ENCODE measurements at regions not wholly inside any gene's neighbourhood (a gene's known extent, or its start where the extent isn't known, plus 50 kb on each side); places are given as distances from the start of the nearest gene placed in this dataset.

DNA sequence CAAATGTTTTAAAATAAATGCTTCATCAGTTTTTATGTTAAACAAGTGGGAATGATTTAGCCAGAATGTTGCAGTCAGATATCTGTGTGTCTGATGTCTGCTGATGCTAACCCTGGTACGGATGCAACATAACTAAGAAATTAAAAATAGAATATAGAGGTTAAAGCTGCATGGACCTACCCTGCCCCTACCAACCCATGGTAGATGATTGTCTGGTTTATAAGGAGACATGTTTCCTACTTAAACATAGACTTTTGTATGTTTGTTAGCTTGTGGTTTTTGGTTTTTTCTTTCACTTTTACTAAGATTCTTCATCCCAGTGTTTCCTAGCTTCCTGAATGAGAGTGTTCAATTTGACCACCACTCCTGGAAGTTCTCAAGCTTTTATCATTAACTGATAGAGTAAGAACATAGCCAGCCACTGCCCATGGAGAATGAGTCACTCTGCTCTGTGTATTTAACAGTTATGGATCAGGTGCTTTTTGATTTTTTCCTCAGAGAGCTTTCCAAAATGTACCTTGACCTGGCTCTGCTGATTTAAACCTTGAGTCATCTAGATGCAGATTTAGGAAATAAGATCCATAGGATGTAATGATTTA is 70.7 kb upstream of the VEPH1 start:
- no peak for ATAC-seq
- Mint-ChIP-seq H3K27ac (no peak overlapping the region), H3K4me3 (no peak overlapping the region), H3K36me3 (no peaks in the 10 kb centered on the region), H3K9me3 (ENCODE audit: low read depth) (no peaks in the 10 kb centered on the region), H3K27me3 (peaks cover 13% of the 10 kb centered on the region), H3K4me1 (peaks cover 2% of the 10 kb centered on the region)
- CTCF ChIA-PET: interaction anchor here (2.6 kb wide), 1 partner anchor 42 kb away, joined by 75 read pairs; no protein-coding TSS in a partner anchor
- DNase-seq: no peak

DNA sequence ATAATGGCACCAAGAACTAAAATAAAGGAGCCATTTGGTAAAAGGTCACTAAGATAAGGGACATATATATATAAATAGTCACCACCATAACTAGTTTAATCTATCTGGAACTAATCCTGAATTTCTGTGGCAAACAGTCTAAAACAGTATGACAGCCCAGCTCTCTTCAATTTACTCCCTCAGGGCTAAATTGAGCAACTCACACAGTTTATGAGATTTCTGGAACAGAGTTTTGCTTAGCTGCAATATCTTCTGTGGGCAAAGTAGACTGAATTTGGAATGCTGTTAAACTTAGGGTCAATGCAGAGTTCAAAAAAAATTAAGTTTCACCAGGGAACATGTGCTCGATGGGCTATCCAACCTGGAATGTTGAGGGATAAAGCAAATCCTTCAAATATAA is 70.1 kb upstream of the VEPH1 start:
- Mint-ChIP-seq H3K4me1 (peaks cover 2% of the 10 kb centered on the region), H3K9me3 (ENCODE audit: low read depth) (no peaks in the 10 kb centered on the region), H3K27me3 (peaks cover 13% of the 10 kb centered on the region), H3K27ac (no peak overlapping the region), H3K36me3 (no peaks in the 10 kb centered on the region), H3K4me3 (no peak overlapping the region)
- DNase-seq: no peak
- ATAC-seq: no peak
- CTCF ChIA-PET: interaction anchor here (1.0 to 2.6 kb wide), 6 partner anchors 9 to 41 kb away, joined by 3 to 75 read pairs (median 5); no protein-coding TSS in a partner anchor

DNA sequence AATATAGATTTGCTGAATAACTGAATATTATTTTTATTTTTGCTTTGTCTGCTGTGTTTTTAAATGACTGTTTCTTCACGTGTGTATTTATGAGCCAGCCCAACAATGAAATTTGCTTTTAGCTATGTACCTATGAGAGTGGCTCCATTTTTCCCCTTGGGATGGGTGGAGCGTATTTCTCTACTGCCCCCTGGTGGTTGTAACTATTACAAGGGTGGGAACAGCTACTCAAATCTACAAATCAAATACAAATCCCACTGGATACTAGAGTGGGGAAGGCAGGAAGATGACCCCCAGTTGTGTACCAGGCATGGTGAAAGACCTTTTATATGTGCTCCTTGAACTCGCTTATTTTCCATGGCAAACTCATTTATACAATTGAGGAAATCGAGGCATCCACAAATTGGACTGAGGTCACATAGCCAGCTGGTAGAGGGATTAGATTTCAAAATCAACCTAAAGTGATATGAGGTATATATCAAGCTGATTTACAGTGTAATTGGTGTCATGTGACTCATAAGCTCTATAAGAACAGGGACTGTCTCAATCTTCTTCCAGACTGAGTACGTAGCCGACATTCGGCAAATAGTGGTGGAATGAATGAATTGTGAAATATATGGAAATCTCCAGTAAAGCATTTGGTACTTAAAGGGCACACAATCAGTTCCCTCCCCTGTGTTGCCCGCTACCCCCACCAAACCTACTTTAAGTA is 69.5 kb upstream of the VEPH1 start:
- no peak overlapping the region for H3K27ac Mint-ChIP-seq
- CTCF ChIA-PET: interaction anchor here (0.9 to 2.6 kb wide), 9 partner anchors 10 to 87 kb away, joined by 3 to 75 read pairs (median 4); no protein-coding TSS in a partner anchor
- DNase-seq: peak; percentile 47
- no peaks in the 10 kb centered on the region for H3K9me3 Mint-ChIP-seq (ENCODE audit: low read depth)
- H3K36me3 Mint-ChIP-seq: no peaks in the 10 kb centered on the region
- H3K4me3 Mint-ChIP-seq: no peak overlapping the region
- peaks cover 10% of the 10 kb centered on the region for H3K27me3 Mint-ChIP-seq
- peak; percentile 53 for ATAC-seq
- H3K4me1 Mint-ChIP-seq: peaks cover 2% of the 10 kb centered on the region

DNA sequence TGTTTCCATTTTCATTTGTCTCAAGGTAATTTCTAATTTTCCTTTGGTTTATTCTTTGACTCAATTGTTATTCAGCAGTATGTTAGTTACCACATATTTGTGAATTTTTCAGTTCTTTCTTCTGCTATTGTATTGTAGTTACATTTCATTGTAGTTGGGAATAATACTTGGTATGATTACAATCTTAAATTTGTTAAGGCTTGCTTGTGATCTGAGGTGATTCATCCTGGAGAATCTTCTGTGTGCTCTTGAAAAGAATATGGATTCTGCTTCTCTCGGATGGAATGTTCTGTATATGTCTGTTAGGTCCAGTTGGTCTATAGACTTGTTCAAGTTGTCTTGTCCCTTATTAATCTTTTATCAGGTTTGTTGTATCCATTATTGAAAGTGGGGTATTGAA is 63.4 kb upstream of the VEPH1 start:
- Mint-ChIP-seq H3K4me3 (no peak overlapping the region), H3K9me3 (ENCODE audit: low read depth) (no peaks in the 10 kb centered on the region), H3K27ac (no peak overlapping the region), H3K27me3 (peaks cover 13% of the 10 kb centered on the region), H3K4me1 (no peaks in the 10 kb centered on the region), H3K36me3 (no peaks in the 10 kb centered on the region)
- DNase-seq (no peak), ATAC-seq (no peak)
- CTCF ChIA-PET: no interaction called here

DNA sequence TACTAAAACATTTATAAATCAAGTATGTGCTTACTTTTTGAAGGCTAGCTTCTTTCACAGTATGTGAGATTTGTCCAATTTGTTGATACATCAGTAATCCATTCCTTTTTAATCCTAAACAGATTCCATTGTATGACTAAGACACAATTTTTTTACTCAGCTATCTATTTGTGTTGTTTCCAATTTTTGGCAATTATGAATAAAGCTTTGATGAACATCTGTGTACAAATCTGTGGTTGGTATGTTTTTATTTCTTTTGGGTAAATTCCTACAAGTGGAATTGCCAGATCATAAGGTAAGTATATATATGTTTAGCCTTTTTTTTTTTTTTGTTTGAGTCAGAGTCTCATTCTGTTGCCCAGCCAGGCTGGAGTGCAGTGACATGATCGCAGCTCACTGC is 56.2 kb upstream of the VEPH1 start:
- CTCF ChIA-PET: no interaction called here
- no peaks in the 10 kb centered on the region for H3K4me1 Mint-ChIP-seq
- no peak overlapping the region for H3K4me3 Mint-ChIP-seq
- no peaks in the 10 kb centered on the region for H3K9me3 Mint-ChIP-seq (ENCODE audit: low read depth)
- ATAC-seq (no peak), DNase-seq (no peak)
- H3K27me3 Mint-ChIP-seq: peaks cover 10% of the 10 kb centered on the region
- no peaks in the 10 kb centered on the region for H3K36me3 Mint-ChIP-seq
- no peak overlapping the region for H3K27ac Mint-ChIP-seq

All from activated CD8-positive, alpha-beta memory T cell treated with anti-CD3 and anti-CD28 coated beads, Interleukin-2, amount 10 ng/mL, durations not matched to agents 7 days and 5 days (primary cell).